ENCODE measurements at regions not wholly inside any gene's neighbourhood (a gene's known extent, or its start where the extent isn't known, plus 50 kb on each side); places are given as distances from the start of the nearest gene placed in this dataset.

- no peak for DNase-seq (ENCODE audit: low read depth in 6 of 9, low spot score in 9 of 9)
- Histone ChIP-seq H3K27me3 (ENCODE audit: control insufficient read depth in 2 of 2, insufficient read depth in 1 of 2, low read length in 1 of 2) (no peaks in the 10 kb centered on the region), H3K36me3 (ENCODE audit: control insufficient read depth in 2 of 2, insufficient read depth in 2 of 2, low read length in 1 of 2) (no peaks in the 10 kb centered on the region), H3K27ac (ENCODE audit: low read depth in 1 of 2, low read length in 1 of 2) (no peak overlapping the region), H3K4me3 (ENCODE audit: low read length in 2 of 2) (no peak overlapping the region), H3K4me1 (ENCODE audit: control insufficient read depth in 2 of 2, insufficient read depth in 2 of 2, low read length in 2 of 2) (no peaks in the 10 kb centered on the region), H3K9me3 (ENCODE audit: control insufficient read depth in 2 of 2, insufficient read depth in 1 of 2, low read length in 1 of 2) (no peaks in the 10 kb centered on the region)
- 94% methylated on average over 6 of the region's 6 CpGs for whole genome bisulfite sequencing
Observed at GRCh38 chr13:107836685-107837084, 378.7 kb downstream of the LIG4 start.

DNA sequence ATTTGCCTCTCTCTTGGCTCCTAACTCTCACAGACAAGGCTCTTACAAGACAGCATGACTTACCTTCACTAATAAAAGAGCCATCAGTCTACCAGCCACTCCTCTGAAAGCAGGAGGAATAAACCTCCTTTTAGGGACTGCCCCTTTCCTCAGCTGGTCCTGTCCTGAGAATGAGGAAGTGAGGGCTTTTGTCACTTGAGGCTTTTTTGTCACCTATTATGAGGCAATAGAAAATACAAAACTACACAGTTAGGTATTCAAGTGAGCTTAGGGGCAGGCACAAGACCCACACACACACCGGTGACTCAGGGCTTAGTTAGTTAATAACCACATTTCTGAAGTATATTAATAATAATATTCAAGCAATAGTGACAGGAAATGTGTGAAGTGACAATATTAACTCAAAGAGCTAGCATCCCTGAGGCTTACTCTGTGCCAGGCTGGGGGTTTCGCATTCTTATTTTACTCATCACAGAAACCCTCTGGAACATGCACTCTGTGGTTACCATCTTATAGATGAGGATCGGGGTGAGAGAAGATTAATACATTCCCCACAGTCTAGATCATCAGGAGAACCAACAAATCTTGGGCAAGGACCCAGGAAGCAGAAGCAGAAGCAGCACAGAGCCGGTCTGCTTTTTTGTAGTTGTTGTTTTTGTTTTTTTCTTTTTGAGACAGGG lies 379.9 kb downstream of the LIG4 start:
- Histone ChIP-seq H3K4me1 (ENCODE audit: control insufficient read depth in 2 of 2, insufficient read depth in 2 of 2, low read length in 2 of 2) (no peaks in the 10 kb centered on the region), H3K4me3 (ENCODE audit: low read length in 2 of 2) (no peak overlapping the region), H3K9me3 (ENCODE audit: control insufficient read depth in 2 of 2, insufficient read depth in 1 of 2, low read length in 1 of 2) (no peaks in the 10 kb centered on the region), H3K36me3 (ENCODE audit: control insufficient read depth in 2 of 2, insufficient read depth in 2 of 2, low read length in 1 of 2) (no peaks in the 10 kb centered on the region), H3K27ac (ENCODE audit: low read depth in 1 of 2, low read length in 1 of 2) (no peak overlapping the region), H3K27me3 (ENCODE audit: control insufficient read depth in 2 of 2, insufficient read depth in 1 of 2, low read length in 1 of 2) (no peaks in the 10 kb centered on the region)
- WGBS, result 65% methylated on average over 4 of the region's 4 CpGs
- no peak for DNase-seq (ENCODE audit: low read depth in 6 of 9, low spot score in 9 of 9)

- Histone ChIP-seq H3K4me3 (ENCODE audit: low read length in 2 of 2) (no peak overlapping the region), H3K27ac (ENCODE audit: low read depth in 1 of 2, low read length in 1 of 2) (no peak overlapping the region), H3K36me3 (ENCODE audit: control insufficient read depth in 2 of 2, insufficient read depth in 2 of 2, low read length in 1 of 2) (no peaks in the 10 kb centered on the region), H3K4me1 (ENCODE audit: control insufficient read depth in 2 of 2, insufficient read depth in 2 of 2, low read length in 2 of 2) (no peaks in the 10 kb centered on the region), H3K27me3 (ENCODE audit: control insufficient read depth in 2 of 2, insufficient read depth in 1 of 2, low read length in 1 of 2) (no peaks in the 10 kb centered on the region), H3K9me3 (ENCODE audit: control insufficient read depth in 2 of 2, insufficient read depth in 1 of 2, low read length in 1 of 2) (no peaks in the 10 kb centered on the region)
- WGBS, result 79% methylated on average over 5 of the region's 5 CpGs
- DNase-seq (ENCODE audit: low read depth in 6 of 9, low spot score in 9 of 9), result no peak
Observed at GRCh38 chr13:107834717-107835116, 380.6 kb downstream of the LIG4 start.

- no peaks in the 10 kb centered on the region for H3K9me3 ChIP-seq (ENCODE audit: control insufficient read depth in 2 of 2, insufficient read depth in 1 of 2, low read length in 1 of 2)
- WGBS, result 85% methylated on average over 1 of the region's 1 CpG
- no peak overlapping the region for H3K27ac ChIP-seq (ENCODE audit: low read depth in 1 of 2, low read length in 1 of 2)
- H3K4me1 ChIP-seq (ENCODE audit: control insufficient read depth in 2 of 2, insufficient read depth in 2 of 2, low read length in 2 of 2), result no peaks in the 10 kb centered on the region
- no peaks in the 10 kb centered on the region for H3K27me3 ChIP-seq (ENCODE audit: control insufficient read depth in 2 of 2, insufficient read depth in 1 of 2, low read length in 1 of 2)
- no peak for DNase-seq (ENCODE audit: low read depth in 6 of 9, low spot score in 9 of 9)
- no peaks in the 10 kb centered on the region for H3K36me3 ChIP-seq (ENCODE audit: control insufficient read depth in 2 of 2, insufficient read depth in 2 of 2, low read length in 1 of 2)
- no peak overlapping the region for H3K4me3 ChIP-seq (ENCODE audit: low read length in 2 of 2)
Observed at GRCh38 chr13:107834281-107834680, 381.1 kb downstream of the LIG4 start.

DNA sequence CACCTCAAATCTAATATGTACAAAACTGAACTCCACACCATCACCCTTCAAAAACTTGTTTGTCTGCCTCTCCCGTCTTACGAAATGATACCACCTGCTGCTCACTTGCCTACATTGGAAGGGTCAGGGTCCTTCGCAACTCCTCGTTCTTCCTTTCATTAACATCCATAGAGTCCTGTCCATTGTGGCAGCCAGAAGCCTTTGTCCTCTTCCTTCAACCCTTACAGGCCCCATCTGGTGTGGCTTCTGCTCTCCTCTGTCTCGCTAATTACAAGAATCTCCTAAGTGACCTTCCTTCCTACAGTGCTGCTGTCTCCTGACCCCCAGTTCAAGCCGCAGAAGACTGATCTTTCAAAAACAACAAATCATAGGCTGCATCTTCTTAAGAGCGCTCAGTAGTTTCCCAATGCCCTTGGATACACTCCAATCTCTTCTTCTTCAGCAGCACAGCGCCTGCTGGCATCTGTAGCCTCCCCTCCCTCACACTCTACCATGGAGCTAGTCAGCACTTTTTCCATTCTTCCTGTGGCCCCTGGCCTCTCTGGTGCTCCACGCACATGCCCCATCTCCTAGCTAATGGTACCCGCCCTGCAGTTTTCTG lies 382.7 kb downstream of the LIG4 start:
- 90% methylated on average over 10 of the region's 10 CpGs for WGBS
- no peak overlapping the region for H3K4me3 ChIP-seq (ENCODE audit: low read length in 2 of 2)
- H3K9me3 ChIP-seq (ENCODE audit: control insufficient read depth in 2 of 2, insufficient read depth in 1 of 2, low read length in 1 of 2), result no peaks in the 10 kb centered on the region
- no peak for DNase-seq (ENCODE audit: low read depth in 6 of 9, low spot score in 9 of 9)
- no peaks in the 10 kb centered on the region for H3K27me3 ChIP-seq (ENCODE audit: control insufficient read depth in 2 of 2, insufficient read depth in 1 of 2, low read length in 1 of 2)
- no peak overlapping the region for H3K27ac ChIP-seq (ENCODE audit: low read depth in 1 of 2, low read length in 1 of 2)
- no peaks in the 10 kb centered on the region for H3K36me3 ChIP-seq (ENCODE audit: control insufficient read depth in 2 of 2, insufficient read depth in 2 of 2, low read length in 1 of 2)
- H3K4me1 ChIP-seq (ENCODE audit: control insufficient read depth in 2 of 2, insufficient read depth in 2 of 2, low read length in 2 of 2), result no peaks in the 10 kb centered on the region

GRCh38 chr13:107830804-107831203 lies 384.5 kb downstream of the LIG4 start:
- no peak for DNase-seq (ENCODE audit: low read depth in 6 of 9, low spot score in 9 of 9)
- WGBS, result 93% methylated on average over 3 of the region's 3 CpGs
- no peaks in the 10 kb centered on the region for H3K9me3 ChIP-seq (ENCODE audit: control insufficient read depth in 2 of 2, insufficient read depth in 1 of 2, low read length in 1 of 2)
- no peaks in the 10 kb centered on the region for H3K27me3 ChIP-seq (ENCODE audit: control insufficient read depth in 2 of 2, insufficient read depth in 1 of 2, low read length in 1 of 2)
- no peaks in the 10 kb centered on the region for H3K4me1 ChIP-seq (ENCODE audit: control insufficient read depth in 2 of 2, insufficient read depth in 2 of 2, low read length in 2 of 2)
- no peak overlapping the region for H3K27ac ChIP-seq (ENCODE audit: low read depth in 1 of 2, low read length in 1 of 2)
- H3K4me3 ChIP-seq (ENCODE audit: low read length in 2 of 2), result no peak overlapping the region
- H3K36me3 ChIP-seq (ENCODE audit: control insufficient read depth in 2 of 2, insufficient read depth in 2 of 2, low read length in 1 of 2), result no peaks in the 10 kb centered on the region

DNA sequence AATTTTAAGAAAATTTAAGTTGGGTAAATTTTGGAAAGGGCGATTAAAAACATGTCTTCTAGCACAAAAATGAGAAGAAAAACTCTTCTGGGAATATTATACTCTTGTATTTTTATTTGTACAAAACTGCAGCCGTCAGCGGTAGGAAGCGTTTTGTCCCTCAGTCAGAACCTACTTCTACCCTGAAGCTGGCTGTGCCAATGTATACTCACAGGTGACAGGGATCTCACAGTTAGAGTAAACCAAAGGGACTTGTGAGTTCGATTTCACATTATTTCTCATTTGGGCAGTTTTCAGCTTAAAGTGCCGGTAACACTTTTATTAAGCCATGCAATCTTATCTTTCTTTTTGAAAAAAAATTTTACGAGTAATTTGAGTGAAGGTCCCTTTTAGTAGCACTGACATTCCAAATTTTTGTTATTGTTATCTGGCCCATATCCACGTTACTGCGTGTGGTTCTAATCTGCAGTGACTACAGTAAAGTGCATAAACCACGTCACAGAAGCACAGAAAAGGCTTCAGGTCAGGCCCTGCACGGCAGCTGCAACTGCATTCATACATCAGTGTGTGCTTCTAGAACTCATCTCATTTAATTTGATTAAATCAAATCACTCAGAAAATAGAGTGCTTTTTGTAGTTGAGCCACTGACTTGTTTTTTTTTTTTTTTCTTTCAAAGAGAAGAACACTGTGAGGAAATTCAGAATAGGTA lies 387.3 kb downstream of the LIG4 start:
- H3K9me3 ChIP-seq (ENCODE audit: control insufficient read depth in 2 of 2, insufficient read depth in 1 of 2, low read length in 1 of 2), result no peaks in the 10 kb centered on the region
- no peak for DNase-seq (ENCODE audit: low read depth in 6 of 9, low spot score in 9 of 9)
- no peaks in the 10 kb centered on the region for H3K27me3 ChIP-seq (ENCODE audit: control insufficient read depth in 2 of 2, insufficient read depth in 1 of 2, low read length in 1 of 2)
- no peaks in the 10 kb centered on the region for H3K36me3 ChIP-seq (ENCODE audit: control insufficient read depth in 2 of 2, insufficient read depth in 2 of 2, low read length in 1 of 2)
- no peak overlapping the region for H3K4me3 ChIP-seq (ENCODE audit: low read length in 2 of 2)
- no peaks in the 10 kb centered on the region for H3K4me1 ChIP-seq (ENCODE audit: control insufficient read depth in 2 of 2, insufficient read depth in 2 of 2, low read length in 2 of 2)
- 93% methylated on average over 11 of the region's 11 CpGs for WGBS
- H3K27ac ChIP-seq (ENCODE audit: low read depth in 1 of 2, low read length in 1 of 2), result no peak overlapping the region

GRCh38 chr13:107824635-107825034 lies 390.7 kb downstream of the LIG4 start:
- H3K27me3 ChIP-seq (ENCODE audit: control insufficient read depth in 2 of 2, insufficient read depth in 1 of 2, low read length in 1 of 2), result no peaks in the 10 kb centered on the region
- H3K4me1 ChIP-seq (ENCODE audit: control insufficient read depth in 2 of 2, insufficient read depth in 2 of 2, low read length in 2 of 2), result no peaks in the 10 kb centered on the region
- DNase-seq (ENCODE audit: low read depth in 6 of 9, low spot score in 9 of 9), result no peak
- H3K9me3 ChIP-seq (ENCODE audit: control insufficient read depth in 2 of 2, insufficient read depth in 1 of 2, low read length in 1 of 2), result no peaks in the 10 kb centered on the region
- H3K27ac ChIP-seq (ENCODE audit: low read depth in 1 of 2, low read length in 1 of 2), result no peak overlapping the region
- no peak overlapping the region for H3K4me3 ChIP-seq (ENCODE audit: low read length in 2 of 2)
- 77% methylated on average over 7 of the region's 7 CpGs for WGBS
- H3K36me3 ChIP-seq (ENCODE audit: control insufficient read depth in 2 of 2, insufficient read depth in 2 of 2, low read length in 1 of 2), result no peaks in the 10 kb centered on the region

DNA sequence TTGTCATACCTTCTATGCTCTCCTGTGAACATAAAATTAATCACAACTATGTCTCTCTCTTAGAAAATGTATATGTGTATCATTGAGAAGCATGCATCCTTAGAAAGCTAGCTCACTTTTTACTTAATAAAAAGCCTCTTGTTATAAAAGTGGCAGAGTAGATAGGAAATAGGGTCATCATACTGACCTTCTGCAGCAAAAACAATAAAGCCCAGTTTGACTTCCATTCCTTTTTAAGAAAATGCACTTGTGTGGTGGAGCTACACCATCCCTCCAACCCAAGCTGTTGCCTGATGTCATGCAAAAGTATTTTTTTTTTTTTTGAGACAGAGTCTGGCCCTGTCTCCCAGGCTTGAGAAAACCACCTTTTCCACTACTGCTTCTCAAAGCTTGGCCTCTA lies 393.3 kb downstream of the LIG4 start:
- H3K27me3 ChIP-seq (ENCODE audit: control insufficient read depth in 2 of 2, insufficient read depth in 1 of 2, low read length in 1 of 2), result no peaks in the 10 kb centered on the region
- no peak overlapping the region for H3K27ac ChIP-seq (ENCODE audit: low read depth in 1 of 2, low read length in 1 of 2)
- H3K9me3 ChIP-seq (ENCODE audit: control insufficient read depth in 2 of 2, insufficient read depth in 1 of 2, low read length in 1 of 2), result no peaks in the 10 kb centered on the region
- H3K4me3 ChIP-seq (ENCODE audit: low read length in 2 of 2), result no peak overlapping the region
- DNase-seq (ENCODE audit: low read depth in 6 of 9, low spot score in 9 of 9), result no peak
- no peaks in the 10 kb centered on the region for H3K36me3 ChIP-seq (ENCODE audit: control insufficient read depth in 2 of 2, insufficient read depth in 2 of 2, low read length in 1 of 2)
- no peaks in the 10 kb centered on the region for H3K4me1 ChIP-seq (ENCODE audit: control insufficient read depth in 2 of 2, insufficient read depth in 2 of 2, low read length in 2 of 2)
